OCI-LY7 (cell line): ENCODE measurements at regions not wholly inside any gene's neighbourhood (a gene's known extent, or its start where the extent isn't known, plus 50 kb on each side); places are given as distances from the start of the nearest gene placed in this dataset.

Experiments used
- EZH2phosphoT487 ChIP-seq: fragments of 200-600 bp; sonication (generic); IDR thresholded peaks from 2 replicates; pipeline ENCODE4 v1.6.1; 2018; ENCODE audit warnings: low read depth, borderline replicate concordance, mild to moderate bottlenecking, mixed run types, antibody characterized with exemption, low read length, moderate library complexity, mixed read lengths
- TF ChIP-seq, protein P1 (sequence below): fragments of 200-600 bp; sonication (generic); conservative IDR thresholded peaks from 2 replicates; pipeline ENCODE4 v1.5.1; 2014; ENCODE audit warnings: mild to moderate bottlenecking, antibody characterized with exemption, low read length, moderate library complexity, mixed read lengths

DNA sequence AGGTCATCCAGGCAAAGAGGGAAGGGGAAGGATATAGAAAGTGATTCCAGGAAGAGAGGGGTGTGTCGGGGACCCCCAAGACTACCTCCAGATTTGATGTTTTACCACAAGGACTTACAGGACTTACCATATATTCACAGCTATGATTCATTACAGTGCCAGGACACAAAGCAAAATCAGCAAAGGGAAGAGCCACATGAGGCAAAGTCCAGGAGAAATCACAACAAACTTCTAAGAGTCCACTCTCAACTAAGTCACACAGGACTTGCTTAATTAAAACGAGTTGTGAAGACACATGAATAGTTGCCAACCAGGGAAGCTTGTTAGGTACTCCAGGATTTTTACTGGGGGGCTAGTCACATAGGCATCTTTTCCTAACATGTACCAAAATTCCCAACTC is 217.3 kb downstream of the TTLL7 start:
- no peak for TF ChIP-seq EZH2phosphoT487
- TF ChIP-seq, protein P1, sequence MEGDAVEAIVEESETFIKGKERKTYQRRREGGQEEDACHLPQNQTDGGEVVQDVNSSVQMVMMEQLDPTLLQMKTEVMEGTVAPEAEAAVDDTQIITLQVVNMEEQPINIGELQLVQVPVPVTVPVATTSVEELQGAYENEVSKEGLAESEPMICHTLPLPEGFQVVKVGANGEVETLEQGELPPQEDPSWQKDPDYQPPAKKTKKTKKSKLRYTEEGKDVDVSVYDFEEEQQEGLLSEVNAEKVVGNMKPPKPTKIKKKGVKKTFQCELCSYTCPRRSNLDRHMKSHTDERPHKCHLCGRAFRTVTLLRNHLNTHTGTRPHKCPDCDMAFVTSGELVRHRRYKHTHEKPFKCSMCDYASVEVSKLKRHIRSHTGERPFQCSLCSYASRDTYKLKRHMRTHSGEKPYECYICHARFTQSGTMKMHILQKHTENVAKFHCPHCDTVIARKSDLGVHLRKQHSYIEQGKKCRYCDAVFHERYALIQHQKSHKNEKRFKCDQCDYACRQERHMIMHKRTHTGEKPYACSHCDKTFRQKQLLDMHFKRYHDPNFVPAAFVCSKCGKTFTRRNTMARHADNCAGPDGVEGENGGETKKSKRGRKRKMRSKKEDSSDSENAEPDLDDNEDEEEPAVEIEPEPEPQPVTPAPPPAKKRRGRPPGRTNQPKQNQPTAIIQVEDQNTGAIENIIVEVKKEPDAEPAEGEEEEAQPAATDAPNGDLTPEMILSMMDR = no peak
